HepG2 (cell line): ENCODE measurements at regions not wholly inside any gene's neighbourhood (a gene's known extent, or its start where the extent isn't known, plus 50 kb on each side); places are given as distances from the start of the nearest gene placed in this dataset.

Experiments
- BHLHE40 ChIP-seq: IDR thresholded peaks from 2 replicates; pipeline ENCODE4 v1.6.1; 2011; ENCODE audit warnings: low read length, improper control_type of control experiment
- EZH2 ChIP-seq: conservative IDR thresholded peaks from 2 replicates; pipeline ENCODE4 v1.6.1; 2012; ENCODE audit warnings: mild to moderate bottlenecking, low read depth, low read length, moderate library complexity
- GZF1 ChIP-seq: sonication (generic); formaldehyde crosslinking; IDR thresholded peaks from 2 replicates; pipeline ENCODE4 v1.5.1; 2020; ENCODE audit warnings: mild to moderate bottlenecking, missing genetic modification reagents
- HCFC1 ChIP-seq: fragments of 150-350 bp; IDR thresholded peaks from 2 replicates; pipeline ENCODE4 v1.6.1; 2014; ENCODE audit warnings: low read depth, low read length
- HNRNPL ChIP-seq: fragments of 200-400 bp; formaldehyde crosslinking; IDR thresholded peaks from 2 replicates; pipeline ENCODE4 v1.6.1; 2017; ENCODE audit warnings: mild to moderate bottlenecking, low read depth, low read length
- KLF12 ChIP-seq: sonication (generic); formaldehyde crosslinking; IDR thresholded peaks from 2 replicates; pipeline ENCODE4 v1.4.0; 2020; ENCODE audit warnings: missing genetic modification reagents, borderline replicate concordance
- KLF16 ChIP-seq, 2 experiments: sonication (generic) in 1 of 2; formaldehyde crosslinking in 1 of 2; IDR thresholded peaks; 2 replicates each; pipeline versions ENCODE4 v1.6.1 to v1.8.0; 2016 to 2023; ENCODE audit warnings: missing genetic modification reagents in 2 of 2, missing compliant biosample characterization in 1 of 2
- MAZ ChIP-seq, 2 experiments: sonication (generic) in 1 of 2; formaldehyde crosslinking in 1 of 2; IDR thresholded peaks; 2 replicates each; pipeline versions ENCODE4 v1.5.0 to v1.6.1; 2012 to 2020; ENCODE audit warnings: low read depth in 2 of 2, mild to moderate bottlenecking in 2 of 2, borderline replicate concordance in 1 of 2, improper control_type of control experiment in 1 of 2, low read length in 1 of 2, missing genetic modification reagents in 1 of 2, moderate library complexity in 1 of 2
- MEIS1 ChIP-seq: sonication (generic); formaldehyde crosslinking; IDR thresholded peaks from 2 replicates; pipeline ENCODE4 v1.9.0; 2021; ENCODE audit warnings: mild to moderate bottlenecking, missing genetic modification reagents, moderate library complexity, borderline replicate concordance
- MZF1 ChIP-seq: sonication (generic); formaldehyde crosslinking; IDR thresholded peaks from 2 replicates; pipeline ENCODE4 v1.8.1; 2023; ENCODE audit warnings: mild to moderate bottlenecking, missing genetic modification reagents, borderline replicate concordance
- NCOA2 ChIP-seq: sonication (generic); formaldehyde crosslinking; IDR thresholded peaks from 2 replicates; pipeline ENCODE4 v1.8.0; 2022; ENCODE audit warnings: inconsistent platforms
- POLR2G ChIP-seq: fragments of 200-400 bp; formaldehyde crosslinking; IDR thresholded peaks from 2 replicates; pipeline ENCODE4 v1.6.1; 2018; ENCODE audit warnings: mild to moderate bottlenecking, low read depth, low read length, moderate library complexity
- SRSF9 ChIP-seq: fragments of 200-400 bp; formaldehyde crosslinking; IDR thresholded peaks from 2 replicates; pipeline ENCODE4 v1.6.1; 2018; ENCODE audit warnings: borderline replicate concordance, mild to moderate bottlenecking, low read depth, low read length; ENCODE audit not compliant: insufficient read depth, poor library complexity, severe bottlenecking
- SSRP1 ChIP-seq: IDR thresholded peaks from 2 replicates; pipeline ENCODE4 v1.6.1; 2016; ENCODE audit warnings: control low read depth
- U2AF1 ChIP-seq: fragments of 200-400 bp; formaldehyde crosslinking; optimal IDR thresholded peaks from 2 replicates; pipeline ENCODE3; 2017; ENCODE audit warnings: mild to moderate bottlenecking, low read depth, low read length
- ZFAT ChIP-seq: sonication (generic); formaldehyde crosslinking; conservative IDR thresholded peaks from 2 replicates; pipeline ENCODE4 v1.8.1; 2023; ENCODE audit warnings: missing genetic modification reagents, inconsistent platforms
- ZNF264 ChIP-seq: sonication (generic); formaldehyde crosslinking; IDR thresholded peaks from 2 replicates; pipeline ENCODE4 v1.4.0; 2020; ENCODE audit warnings: missing genetic modification reagents
- ZNF556 ChIP-seq: sonication (generic); formaldehyde crosslinking; IDR thresholded peaks from 2 replicates; pipeline ENCODE4 v1.4.0; 2020; ENCODE audit warnings: mild to moderate bottlenecking, missing genetic modification reagents, borderline replicate concordance
- ZNF609 ChIP-seq: sonication (generic); formaldehyde crosslinking; IDR thresholded peaks from 2 replicates; pipeline ENCODE4 v1.4.0; 2020; ENCODE audit warnings: mild to moderate bottlenecking, missing genetic modification reagents, borderline replicate concordance
- TF ChIP-seq, protein P1 (sequence below): sonication (generic); formaldehyde crosslinking; IDR thresholded peaks from 2 replicates; pipeline ENCODE4 v1.4.0; 2020; ENCODE audit warnings: missing genetic modification reagents
- TF ChIP-seq, protein P2 (sequence below): sonication (generic); formaldehyde crosslinking; IDR thresholded peaks from 2 replicates; pipeline ENCODE4 v1.5.0; 2020; ENCODE audit warnings: missing genetic modification reagents
- TF ChIP-seq, protein P3 (sequence below): sonication (generic); formaldehyde crosslinking; IDR thresholded peaks from 2 replicates; pipeline ENCODE4 v1.5.1; 2020; ENCODE audit warnings: missing genetic modification reagents, mild to moderate bottlenecking, borderline replicate concordance

DNA sequence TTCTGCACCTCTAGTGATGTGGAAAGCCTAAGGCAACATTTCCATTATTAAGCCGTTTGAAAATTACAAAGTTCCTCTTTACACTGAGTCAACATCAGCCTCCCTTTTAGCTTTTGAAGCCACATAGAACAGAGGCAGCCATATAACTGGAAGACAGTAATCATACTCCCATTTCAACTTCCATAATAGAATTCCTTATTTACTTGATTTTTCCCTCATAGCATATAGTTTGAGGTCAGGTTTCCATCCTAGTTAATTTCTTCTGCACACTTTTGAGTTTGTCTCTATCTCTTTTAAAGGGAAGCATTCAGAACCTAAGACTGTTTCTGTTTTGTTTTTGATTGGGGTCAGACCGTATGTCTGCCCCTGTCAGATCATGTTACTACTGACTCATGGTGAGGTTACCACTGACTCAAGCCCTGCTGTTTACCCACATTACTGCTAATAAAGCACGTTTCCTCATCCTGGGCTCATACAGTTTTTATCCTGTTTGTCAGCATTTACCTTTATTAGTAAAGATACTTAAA is 161.0 kb downstream of the SLC38A4 start (continued):
- no peak for TF ChIP-seq SSRP1 (CRISPR knock-in tag)
- TF ChIP-seq HNRNPL: no peak
- TF ChIP-seq, protein P1, sequence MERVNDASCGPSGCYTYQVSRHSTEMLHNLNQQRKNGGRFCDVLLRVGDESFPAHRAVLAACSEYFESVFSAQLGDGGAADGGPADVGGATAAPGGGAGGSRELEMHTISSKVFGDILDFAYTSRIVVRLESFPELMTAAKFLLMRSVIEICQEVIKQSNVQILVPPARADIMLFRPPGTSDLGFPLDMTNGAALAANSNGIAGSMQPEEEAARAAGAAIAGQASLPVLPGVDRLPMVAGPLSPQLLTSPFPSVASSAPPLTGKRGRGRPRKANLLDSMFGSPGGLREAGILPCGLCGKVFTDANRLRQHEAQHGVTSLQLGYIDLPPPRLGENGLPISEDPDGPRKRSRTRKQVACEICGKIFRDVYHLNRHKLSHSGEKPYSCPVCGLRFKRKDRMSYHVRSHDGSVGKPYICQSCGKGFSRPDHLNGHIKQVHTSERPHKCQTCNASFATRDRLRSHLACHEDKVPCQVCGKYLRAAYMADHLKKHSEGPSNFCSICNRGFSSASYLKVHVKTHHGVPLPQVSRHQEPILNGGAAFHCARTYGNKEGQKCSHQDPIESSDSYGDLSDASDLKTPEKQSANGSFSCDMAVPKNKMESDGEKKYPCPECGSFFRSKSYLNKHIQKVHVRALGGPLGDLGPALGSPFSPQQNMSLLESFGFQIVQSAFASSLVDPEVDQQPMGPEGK: no peak
- no peak for TF ChIP-seq ZNF264
- peak; percentile 55 for TF ChIP-seq NCOA2 (CRISPR knock-in tag)
- no peak for TF ChIP-seq MZF1 (CRISPR knock-in tag)
- TF ChIP-seq, protein P2, sequence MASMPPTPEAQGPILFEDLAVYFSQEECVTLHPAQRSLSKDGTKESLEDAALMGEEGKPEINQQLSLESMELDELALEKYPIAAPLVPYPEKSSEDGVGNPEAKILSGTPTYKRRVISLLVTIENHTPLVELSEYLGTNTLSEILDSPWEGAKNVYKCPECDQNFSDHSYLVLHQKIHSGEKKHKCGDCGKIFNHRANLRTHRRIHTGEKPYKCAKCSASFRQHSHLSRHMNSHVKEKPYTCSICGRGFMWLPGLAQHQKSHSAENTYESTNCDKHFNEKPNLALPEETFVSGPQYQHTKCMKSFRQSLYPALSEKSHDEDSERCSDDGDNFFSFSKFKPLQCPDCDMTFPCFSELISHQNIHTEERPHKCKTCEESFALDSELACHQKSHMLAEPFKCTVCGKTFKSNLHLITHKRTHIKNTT (CRISPR knock-in tag): no peak
- TF ChIP-seq POLR2G: no peak
- TF ChIP-seq GZF1: no peak
- TF ChIP-seq ZNF609 (CRISPR knock-in tag): peak; percentile 30; the same call in 1 of the 2 replicates
- no peak for TF ChIP-seq EZH2
- no peak for TF ChIP-seq SRSF9
- no peak; the same call in 1 of the 2 replicates for TF ChIP-seq ZNF556 (CRISPR knock-in tag)
- TF ChIP-seq MEIS1 (CRISPR knock-in tag): no peak
- TF ChIP-seq HCFC1: no peak
- no peak for TF ChIP-seq KLF12 (CRISPR knock-in tag)
- TF ChIP-seq, protein P3, sequence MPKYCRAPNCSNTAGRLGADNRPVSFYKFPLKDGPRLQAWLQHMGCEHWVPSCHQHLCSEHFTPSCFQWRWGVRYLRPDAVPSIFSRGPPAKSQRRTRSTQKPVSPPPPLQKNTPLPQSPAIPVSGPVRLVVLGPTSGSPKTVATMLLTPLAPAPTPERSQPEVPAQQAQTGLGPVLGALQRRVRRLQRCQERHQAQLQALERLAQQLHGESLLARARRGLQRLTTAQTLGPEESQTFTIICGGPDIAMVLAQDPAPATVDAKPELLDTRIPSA: no peak
- TF ChIP-seq KLF16 (CRISPR knock-in tag; IDR thresholded peaks at IDR 0.05): 0 out of 4 replicates have a peak, but pooled peaks of 1 of the 2 experiments have one; percentile 40
- no peak for TF ChIP-seq MAZ (IDR thresholded peaks at IDR 0.05; ENCODE audit: borderline replicate concordance, low read depth, low read length)
- TF ChIP-seq MAZ (CRISPR knock-in tag; IDR thresholded peaks at IDR 0.05; ENCODE audit: low read depth): no peak
- no peak for TF ChIP-seq U2AF1
- TF ChIP-seq BHLHE40: peak; percentile 65; the same call in 1 of the 2 replicates
- TF ChIP-seq ZFAT (CRISPR knock-in tag): no peak
